HG03457 (cell line): ENCODE measurements at regions not wholly inside any gene's neighbourhood (a gene's known extent, or its start where the extent isn't known, plus 50 kb on each side); places are given as distances from the start of the nearest gene placed in this dataset.

Experiments used
- ATAC-seq: cut with Tn5 transposase; IDR thresholded peaks from one replicate; pipeline ENCODE4 v1.9.1; 2021; ENCODE audit warnings: moderate number of reproducible peaks; ENCODE audit not compliant: unreplicated experiment

DNA sequence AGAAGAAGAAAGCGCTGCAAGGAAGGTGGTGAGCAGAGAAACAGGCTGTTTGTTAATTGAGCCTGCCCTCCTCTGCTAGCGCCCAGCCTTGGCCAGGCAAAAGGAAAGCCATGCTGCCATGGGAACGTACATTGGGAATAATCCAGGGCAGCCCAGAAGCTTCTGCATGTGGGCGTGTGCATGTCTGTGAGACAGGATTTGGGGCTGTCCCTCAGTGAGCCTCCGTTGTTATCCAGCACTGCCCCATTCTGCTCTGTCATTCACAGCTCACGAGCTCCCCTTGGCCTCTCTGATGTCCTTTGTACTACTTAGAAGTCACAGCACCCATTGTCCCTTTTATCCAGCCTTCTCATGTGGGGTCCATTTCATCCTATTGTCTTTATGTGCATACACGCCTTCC lies 239.1 kb upstream of the ROPN1 start:
- no peak for ATAC-seq

DNA sequence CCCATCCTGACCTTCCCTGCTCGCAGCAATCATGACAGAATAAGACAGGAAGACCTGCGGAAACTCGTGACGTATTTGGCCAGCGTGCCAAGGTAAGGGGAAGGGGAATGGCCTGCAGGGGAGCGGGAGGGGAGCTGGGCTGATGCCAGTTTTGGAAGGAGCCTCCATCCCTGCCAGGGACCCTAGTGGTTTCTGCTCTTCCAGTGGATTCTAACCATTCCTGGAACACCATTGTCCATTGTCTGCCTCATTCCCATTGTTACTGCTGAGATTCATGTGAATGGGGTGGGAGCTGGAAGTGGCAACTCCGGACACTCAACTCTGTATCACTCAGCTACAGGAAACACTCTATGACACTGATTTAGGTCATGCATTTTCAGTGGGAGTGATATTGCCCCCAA lies 242.9 kb upstream of the ROPN1 start:
- ATAC-seq, result no peak

DNA sequence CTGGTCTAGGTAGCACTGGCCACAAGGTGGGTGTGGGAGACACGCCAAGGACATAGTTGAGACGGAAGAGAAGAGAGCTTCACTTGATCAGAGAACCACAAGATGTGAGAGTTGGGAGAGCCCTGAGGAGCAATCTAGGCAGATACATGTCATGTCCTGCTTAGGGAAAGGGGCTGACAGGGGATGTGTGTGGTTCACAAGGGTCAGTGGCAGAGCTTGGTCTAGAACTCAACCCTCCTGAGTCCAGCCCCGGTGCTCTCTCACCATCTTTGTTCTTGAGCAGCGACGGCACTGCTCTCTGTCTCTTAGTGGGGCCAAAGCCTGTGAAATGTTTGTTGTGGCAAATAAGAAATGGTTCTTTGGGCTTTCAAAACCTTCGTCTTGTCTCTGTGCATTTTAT lies 243.5 kb upstream of the ROPN1 start:
- no peak for ATAC-seq

DNA sequence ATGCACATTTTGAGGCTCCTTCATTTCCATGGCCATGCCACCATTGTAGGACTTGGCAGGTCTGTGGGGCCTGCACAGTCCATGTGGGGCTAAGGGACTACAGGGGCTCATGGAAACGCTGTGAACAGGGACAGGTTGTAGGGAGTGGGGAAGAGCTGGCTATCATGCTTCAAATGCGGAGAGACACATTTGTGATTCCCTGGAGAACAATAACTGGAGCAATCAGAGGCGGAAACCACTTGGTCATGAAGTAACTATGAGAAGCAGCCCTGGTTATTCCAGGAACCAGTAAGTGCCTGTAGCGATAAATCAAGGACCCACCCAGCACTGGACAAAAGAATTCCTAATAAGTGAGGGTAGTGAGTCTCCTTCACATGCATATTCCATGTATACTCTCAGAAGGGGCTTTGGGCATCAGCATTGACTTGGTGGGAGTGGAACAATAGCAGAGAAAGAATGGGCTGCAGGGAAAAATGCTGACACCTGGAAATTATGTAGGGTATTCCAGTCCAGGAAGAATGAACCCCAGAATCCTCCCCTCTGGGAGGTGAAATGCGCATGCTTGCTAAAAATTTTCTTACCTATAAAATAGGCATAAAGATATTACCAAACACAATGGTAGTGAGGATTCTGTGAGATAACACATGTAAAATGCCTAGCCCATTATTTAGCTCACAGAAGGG lies 251.4 kb upstream of the ROPN1 start:
- no peak for ATAC-seq

DNA sequence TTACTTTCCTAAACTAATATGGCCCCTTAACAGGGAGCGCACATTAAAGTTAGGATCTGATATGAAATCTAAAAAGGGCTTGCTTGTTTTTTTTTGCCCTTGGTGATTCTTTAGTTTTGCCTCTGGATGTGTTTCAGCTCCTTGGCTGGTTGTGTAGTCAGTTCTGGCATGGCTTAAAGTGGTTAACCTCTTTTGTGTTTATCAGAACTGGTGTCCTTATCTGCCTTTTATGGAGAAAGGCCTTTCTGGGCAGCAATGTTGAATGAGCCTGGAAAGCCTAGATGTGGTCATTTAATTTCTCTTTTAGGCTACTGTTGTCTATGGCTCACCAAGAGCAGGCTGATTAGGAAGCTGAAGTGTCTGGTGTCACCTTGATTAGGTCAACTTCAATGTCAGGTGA lies 254.5 kb upstream of the ROPN1 start:
- no peak for ATAC-seq

DNA sequence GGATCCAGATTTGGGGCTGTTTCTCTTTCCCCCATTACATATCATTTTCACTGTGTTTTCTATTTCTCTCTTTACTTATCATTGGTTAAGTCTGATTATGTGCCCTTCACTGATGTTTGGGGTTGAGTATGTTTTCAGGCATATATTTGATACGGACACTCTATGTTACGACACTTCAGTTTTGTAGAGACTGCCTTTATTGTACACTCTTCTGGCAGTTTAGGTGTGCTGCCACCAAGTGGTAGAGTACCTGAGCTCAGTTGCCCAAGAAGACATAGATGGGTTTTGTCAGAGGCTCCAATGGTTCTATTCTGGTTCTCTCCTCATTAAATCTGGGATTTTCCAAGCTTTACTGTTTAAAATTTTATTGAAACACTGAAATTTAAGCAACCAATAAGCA lies 255.0 kb upstream of the ROPN1 start:
- ATAC-seq, result no peak

DNA sequence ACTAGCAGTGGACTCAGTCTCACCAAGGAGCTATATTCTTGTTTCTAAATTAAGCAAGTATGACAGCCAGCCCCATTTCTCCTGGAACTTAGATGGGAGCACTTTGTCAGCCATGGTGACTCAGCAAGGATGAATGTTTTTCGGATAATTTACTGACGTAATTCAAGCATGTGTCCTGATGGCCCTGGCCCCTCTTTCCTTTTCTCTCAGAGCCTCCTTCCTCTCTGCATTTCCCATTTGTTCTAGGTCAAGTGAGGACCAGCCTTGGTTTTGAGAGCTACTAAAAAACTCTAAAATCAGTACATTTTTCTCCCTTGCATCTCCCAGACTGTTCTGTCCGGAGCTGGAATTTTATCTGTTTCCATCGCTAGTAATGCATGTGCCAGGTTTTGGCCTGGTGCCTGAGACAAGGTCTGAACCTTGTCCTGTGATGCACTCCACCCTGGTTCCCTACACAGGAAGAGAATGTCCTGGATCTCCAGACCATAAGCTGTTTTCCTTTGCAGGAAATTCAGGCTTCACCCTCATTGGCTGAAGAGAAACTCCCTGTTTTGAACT lies 256.6 kb upstream of the ROPN1 start:
- ATAC-seq, result no peak

DNA sequence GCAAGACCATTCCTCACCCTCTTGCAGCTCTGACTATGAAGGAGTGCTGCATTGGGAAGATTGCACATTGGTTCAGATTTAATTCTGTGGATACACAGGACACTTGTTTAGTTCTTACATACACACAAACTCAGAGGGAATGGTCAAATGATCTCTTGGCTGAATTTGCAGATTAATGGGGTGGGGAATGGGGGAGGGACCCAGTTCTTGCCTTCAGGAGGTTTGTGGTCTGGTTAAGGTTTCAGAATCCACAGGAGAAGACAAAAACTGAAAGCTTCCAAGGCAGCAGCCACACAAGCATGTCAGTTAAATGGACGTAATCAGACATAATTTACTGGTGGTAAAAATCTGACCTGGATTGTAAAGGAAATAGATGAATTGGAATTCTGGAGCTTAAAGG lies 257.1 kb upstream of the ROPN1 start:
- ATAC-seq, result no peak

DNA sequence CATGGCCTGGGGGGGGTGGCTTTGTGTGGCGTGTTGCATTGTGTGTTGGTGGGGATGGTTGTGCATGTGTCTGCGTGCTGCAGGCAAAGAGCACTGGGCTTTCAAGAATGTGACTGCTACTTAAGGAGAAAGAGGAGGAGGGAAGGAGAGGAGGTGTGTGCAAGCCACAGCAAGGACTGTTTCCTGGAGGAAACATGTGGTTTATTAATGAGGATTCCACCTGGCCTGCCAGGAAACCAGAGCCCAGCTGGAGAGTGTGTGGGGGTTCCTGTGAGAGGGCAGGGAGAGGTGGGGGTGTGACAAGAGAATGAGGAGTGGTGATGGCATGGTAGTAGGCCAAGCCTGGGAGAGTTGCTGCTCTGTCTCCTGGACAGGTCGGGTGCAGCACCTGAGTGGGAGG lies 258.1 kb upstream of the ROPN1 start:
- no peak for ATAC-seq

DNA sequence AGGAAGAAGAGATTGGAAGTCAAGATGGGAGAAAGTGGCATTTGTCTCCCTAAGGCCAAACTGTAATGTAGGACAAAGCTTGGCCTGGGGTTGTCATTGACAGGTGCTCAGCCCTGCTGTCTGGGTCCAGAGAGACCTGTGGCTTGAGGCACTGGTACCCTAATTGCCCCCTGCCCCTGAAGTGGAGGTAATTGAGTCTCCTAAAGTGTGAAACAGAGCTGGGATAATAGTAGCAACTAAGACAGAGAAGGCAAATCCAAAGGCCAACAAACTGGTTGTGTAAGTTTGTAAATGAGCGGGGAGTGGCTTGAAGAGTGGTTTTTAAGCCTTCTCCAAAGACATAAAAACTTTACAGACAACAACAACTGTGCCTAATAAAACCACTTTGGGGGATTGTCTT lies 264.2 kb upstream of the ROPN1 start:
- ATAC-seq, result no peak

DNA sequence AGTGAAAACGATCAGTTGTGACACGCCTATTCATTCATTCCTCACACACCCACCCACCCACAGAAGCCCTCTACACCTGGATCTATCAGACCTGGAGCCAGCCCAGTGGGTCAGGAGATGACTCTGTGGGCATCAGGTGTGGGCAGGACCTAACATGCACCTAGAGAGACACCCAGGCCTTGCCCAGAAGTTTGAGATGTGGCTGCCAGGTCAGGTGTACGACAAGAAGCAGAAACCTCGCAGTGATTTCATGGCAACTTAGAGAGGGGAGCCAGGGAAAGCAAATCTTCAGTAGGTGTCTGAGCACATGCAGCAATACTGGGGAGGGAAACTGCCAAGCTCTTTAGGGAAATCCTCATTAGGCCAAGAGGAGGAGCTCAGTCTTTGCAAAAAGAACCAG lies 264.7 kb upstream of the ROPN1 start:
- ATAC-seq, result no peak

DNA sequence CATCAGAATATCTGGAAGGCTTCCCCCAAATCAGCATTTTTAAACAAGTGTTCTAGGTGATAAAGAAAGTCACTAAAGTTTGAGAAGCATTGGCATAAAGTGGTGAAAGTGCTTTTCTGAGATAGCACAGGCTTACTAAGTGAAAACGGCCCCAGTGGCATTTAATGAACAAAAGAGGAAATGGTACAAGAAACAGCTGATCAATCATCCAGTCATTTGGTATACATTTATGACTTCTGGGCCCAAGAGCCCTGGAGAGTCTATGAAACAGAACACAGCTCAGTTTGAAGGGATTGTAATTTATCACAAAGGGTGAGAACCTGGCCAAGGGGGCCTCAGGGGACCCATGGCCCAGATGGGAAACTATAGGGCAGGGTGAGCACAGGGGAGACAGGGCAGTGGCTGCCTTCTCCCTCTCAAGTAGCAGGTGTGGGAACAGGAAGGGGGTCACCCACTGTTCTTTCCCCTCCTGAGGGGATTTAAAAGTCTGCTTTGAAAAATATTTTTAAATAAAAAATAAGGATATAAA lies 265.5 kb upstream of the ROPN1 start:
- no peak for ATAC-seq

DNA sequence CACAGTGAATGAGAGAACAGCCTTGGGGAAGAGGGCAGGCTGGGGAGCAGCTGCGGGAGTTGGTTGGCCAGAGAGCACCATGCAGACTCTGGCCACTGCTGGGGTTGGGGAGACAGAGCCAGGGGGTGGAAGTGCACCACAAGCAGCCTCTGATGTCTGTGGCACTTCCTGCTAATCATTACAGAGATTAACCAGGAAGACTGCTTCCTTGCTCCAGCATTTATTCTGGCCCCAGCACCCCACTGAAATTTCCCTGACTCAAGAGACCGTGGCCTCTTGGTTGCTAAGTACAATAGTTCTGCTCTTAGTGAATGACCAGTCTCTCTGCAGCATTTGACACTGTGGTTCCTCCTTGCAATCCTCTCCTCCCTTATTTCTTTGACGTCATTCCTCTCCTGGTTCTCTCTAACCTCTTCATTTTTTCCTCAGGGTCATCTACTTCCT lies 266.2 kb upstream of the ROPN1 start:
- no peak for ATAC-seq

DNA sequence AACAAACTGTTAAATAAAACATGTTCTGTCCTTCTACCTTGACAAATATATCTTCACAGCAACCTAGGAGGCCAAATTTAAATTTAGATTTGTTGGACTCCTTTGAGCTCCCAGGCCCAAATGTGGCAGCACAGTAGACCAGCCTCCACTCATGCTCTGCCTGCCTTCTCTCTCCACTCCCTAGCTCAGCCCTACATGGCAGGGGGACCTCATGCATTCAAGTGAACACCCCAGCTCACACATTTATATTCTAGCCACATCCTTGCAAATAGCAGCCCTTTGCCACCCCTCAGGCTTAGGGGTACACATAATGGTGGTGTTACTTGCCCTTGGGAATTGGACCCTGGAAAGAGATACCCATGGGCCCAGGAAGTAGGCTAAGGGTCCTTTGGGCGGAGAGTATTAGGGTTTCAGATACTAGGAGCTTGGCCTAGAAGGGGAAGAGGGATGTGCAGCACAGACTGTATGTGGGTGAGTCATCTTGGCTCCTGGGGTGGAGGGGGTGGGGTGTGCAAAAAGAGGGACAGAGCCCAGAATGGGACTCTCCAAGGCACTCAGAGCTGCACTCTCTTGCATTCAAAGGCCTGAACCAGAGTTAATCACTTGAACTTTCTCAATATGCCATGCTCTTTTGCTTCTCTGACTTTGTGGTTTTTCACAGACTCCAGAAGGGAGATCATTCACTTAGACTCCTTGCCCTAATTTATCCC lies 268.4 kb upstream of the ROPN1 start:
- no peak for ATAC-seq

DNA sequence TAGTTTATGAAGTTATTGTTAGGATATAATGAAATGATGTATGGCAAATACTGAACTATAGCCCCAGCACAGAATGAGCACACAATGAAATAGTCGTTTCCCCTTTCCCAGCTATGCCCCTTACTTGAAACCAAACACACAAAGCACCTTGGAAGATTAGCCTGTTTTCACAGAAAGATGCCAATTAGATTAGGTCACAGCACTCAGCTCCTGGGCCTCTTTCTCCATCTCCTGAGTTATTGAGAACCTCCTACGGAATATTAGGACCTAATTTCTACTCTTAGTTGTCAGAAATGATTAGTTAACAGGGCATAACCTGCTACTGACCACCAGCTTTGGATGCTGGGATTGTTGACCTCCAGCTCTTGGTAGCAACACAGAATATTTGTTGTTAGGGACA lies 269.4 kb upstream of the ROPN1 start:
- ATAC-seq, result no peak

DNA sequence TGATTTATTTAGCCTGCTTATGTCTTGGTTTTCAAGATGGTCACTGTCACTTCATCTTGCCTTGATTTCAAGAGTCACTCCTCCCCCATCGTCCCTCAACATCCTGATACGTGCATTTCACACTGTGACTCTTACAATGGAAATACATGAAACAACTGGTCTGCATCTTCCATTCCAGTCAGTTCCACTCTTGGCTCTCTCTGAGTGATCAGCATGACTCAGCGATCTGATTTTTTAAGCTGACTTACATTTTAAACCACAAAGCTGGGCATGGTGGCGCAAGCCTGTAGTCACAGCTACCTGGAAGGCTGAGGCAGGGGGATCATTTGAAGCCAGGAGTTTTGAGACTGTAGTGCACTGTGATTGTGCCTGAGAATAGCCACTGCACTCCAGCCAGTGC lies 271.2 kb upstream of the ROPN1 start:
- ATAC-seq, result no peak

DNA sequence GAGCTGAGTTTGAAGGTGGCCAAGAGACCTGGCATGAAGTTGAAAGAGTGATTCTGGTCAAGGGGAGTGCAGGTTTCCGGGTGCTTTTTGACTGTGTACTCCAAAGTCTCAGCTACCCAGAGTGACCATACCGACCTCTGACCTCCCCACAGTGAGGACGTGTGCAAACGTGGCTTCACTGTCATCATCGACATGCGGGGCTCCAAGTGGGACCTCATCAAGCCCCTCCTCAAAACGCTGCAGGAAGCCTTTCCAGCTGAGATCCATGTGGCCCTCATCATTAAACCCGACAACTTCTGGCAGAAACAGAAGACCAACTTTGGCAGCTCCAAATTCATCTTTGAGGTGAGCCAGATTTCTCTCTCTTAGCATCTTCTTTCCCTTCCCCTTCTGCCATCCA lies 272.4 kb upstream of the ROPN1 start:
- no peak for ATAC-seq

DNA sequence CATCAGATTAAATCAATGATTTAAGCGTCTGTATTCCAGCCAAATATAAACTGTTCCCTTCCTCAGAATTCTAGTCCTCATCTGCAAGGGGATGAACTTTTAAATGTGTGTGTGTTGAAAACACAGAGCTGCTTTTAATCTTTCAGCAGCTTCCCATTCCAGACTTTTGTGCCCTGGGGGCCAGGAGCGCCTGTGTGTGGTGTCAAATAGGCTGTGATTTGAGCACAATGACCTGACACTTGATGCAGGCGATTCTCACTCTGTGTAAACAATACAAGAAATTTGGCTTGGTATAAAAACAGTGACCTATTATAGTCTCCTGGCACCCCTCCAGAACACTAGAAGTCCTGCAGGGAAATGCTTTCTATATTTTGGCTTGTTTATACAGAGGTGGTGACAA lies 274.6 kb upstream of the ROPN1 start:
- ATAC-seq, result no peak

DNA sequence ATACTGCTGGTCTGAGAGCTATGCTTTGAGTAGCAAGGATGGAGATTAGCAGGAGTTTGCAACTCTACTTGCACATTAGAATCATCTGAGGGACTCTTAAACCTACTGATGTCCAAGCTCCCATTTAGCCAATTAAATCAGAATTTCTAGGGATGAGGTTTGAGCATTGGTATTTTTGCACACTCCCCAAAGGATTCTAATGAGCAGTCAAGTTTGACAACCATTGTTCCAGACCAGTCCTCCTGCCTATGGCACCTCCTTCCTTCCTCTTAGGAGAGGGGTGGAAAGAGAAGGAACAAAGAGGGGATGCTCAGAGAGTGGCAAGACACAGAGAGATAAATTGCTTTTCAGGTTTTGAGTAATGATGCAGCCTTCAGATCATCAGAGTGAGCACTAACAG lies 275.5 kb upstream of the ROPN1 start:
- no peak for ATAC-seq

DNA sequence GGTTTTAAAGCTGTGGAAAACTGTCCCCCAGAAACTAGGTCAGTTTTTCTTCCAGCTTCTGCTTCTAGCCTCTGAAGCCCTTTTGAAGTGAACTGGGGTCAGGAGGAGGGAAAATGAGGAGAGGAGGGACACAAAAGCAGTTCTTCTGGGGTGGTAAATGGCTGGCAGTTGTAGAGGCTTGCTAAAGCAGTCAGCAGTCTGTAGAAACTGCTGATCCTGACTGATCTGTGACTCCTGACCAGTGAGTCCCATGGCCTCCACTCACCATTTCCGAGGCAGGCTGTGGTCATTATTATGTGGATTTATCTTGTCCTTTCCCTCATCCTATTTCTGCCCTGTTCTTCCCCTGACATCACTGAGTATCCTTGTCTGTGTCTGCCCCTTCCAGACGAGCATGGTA lies 276.4 kb upstream of the ROPN1 start:
- ATAC-seq, result no peak

DNA sequence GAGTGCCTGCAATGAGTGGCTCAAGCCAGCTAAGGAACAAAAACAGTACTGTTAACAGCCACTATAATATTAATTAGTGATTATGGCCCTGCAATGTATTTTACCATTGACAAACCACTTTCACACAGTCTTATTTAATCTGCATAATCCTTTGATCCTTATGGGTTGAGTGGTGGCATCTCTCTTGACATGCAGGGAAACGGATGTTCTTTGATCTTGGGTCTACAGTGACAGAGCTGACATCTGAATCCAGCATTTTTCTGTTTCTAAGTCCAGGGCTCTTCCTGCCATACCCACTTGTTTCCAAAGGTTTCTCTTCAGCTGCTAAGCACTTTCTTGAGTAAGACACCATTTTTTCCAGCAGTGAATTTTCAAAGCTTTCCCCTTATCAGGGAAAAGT lies 277.7 kb upstream of the ROPN1 start:
- no peak for ATAC-seq

DNA sequence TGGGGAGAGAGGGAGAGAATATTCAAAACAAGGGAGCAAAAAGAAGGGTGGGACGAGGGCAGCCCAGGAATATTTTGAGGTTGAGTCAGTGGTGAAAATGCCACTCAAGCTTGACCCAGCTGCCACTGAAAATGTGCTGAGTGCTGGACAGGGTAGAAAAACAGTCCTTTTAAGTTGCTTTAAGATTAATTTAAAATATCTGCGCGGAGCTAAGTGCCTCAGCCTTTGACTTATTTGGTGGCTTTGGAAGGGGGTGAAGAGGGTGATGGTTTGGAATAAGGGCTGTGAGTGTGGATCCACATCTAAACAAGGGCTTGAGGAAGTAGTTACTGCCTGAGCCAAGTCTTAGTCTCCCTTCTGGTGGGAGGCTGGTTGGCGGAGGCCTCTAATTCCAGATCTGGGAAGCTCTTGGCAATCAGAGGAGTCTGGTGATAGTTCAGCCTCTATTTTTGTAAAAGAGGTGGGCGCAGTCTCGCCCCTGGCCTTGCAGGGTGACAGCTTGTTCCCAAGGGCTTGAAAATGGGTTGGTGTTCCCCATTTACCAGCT lies 280.8 kb upstream of the ROPN1 start:
- no peak for ATAC-seq
